A673 (cell line): ENCODE measurements at regions not wholly inside any gene's neighbourhood (a gene's known extent, or its start where the extent isn't known, plus 50 kb on each side); places are given as distances from the start of the nearest gene placed in this dataset.

Source experiments
- BruUV-seq: library from RNA; stranded (reverse); fragments of 400-500 nt; replicated peaks from 2 replicates; lab custom pipeline; 2021; lab: Mats Ljungman, UMichigan
- CTCF ChIA-PET: fragments of 300-600 bp; sonication (Branson Sonifier 250); formaldehyde crosslinking; loops from one replicate; lab custom pipeline; 2022; ENCODE audit warnings: antibody characterized with exemption; lab: Charles Lee
- POLR2A ChIA-PET: fragments of 300-600 bp; sonication (Branson Sonifier 250); formaldehyde crosslinking; loops from one replicate; lab custom pipeline; 2022; ENCODE audit warnings: antibody characterized with exemption; ENCODE audit not compliant: low non-redundant PET; lab: Charles Lee
- DNase-seq: peaks from one replicate; pipeline ENCODE4 v3.0.0-alpha.2; 2015; ENCODE audit warnings: low spot score
- H3K27ac ChIP-seq: fragments of 200-600 bp; sonication (generic); 2 replicates; pipeline ENCODE4 v1.5.1; 2016; ENCODE audit warnings: mixed run types, low read depth, mild to moderate bottlenecking, mixed read lengths, antibody characterized with exemption, low read length; ENCODE audit not compliant: poor library complexity, severe bottlenecking
- H3K27me3 ChIP-seq: fragments of 200-600 bp; sonication (generic); replicated peaks from 2 replicates; pipeline ENCODE4 v1.6.1; 2017; ENCODE audit warnings: mixed run types, low read depth, mild to moderate bottlenecking, mixed read lengths, antibody characterized with exemption, low read length; ENCODE audit not compliant: insufficient read depth, poor library complexity
- H3K36me3 ChIP-seq: fragments of 200-600 bp; sonication (generic); 2 replicates; pipeline ENCODE4 v1.6.1; 2016; ENCODE audit warnings: mixed run types, mild to moderate bottlenecking, mixed read lengths, antibody characterized with exemption, low read length; ENCODE audit not compliant: insufficient read depth, poor library complexity, severe bottlenecking
- H3K4me1 ChIP-seq: fragments of 200-600 bp; sonication (generic); 2 replicates; pipeline ENCODE4 v1.6.1; 2017; ENCODE audit warnings: mixed run types, mild to moderate bottlenecking, mixed read lengths, antibody characterized with exemption, low read length; ENCODE audit not compliant: insufficient read depth, poor library complexity, severe bottlenecking
- H3K4me3 ChIP-seq: fragments of 200-600 bp; sonication (generic); 2 replicates; pipeline ENCODE4 v1.5.1; 2016; ENCODE audit warnings: low read depth, mixed run types, mild to moderate bottlenecking, mixed read lengths, low read length; ENCODE audit not compliant: poor library complexity, severe bottlenecking
- H3K9me3 ChIP-seq: fragments of 200-600 bp; sonication (generic); 2 replicates; pipeline ENCODE4 v1.6.1; 2016; ENCODE audit warnings: mixed run types, low read depth, mild to moderate bottlenecking, mixed read lengths, antibody characterized with exemption, low read length; ENCODE audit not compliant: poor library complexity, severe bottlenecking
- CTCF ChIP-seq: fragments of 300-800, 200-600 bp; sonication (generic); conservative IDR thresholded peaks from 2 replicates; pipeline ENCODE4 v1.5.1; 2017; ENCODE audit warnings: low read depth, mild to moderate bottlenecking, antibody characterized with exemption, low read length, moderate library complexity, mixed read lengths
- EZH2 ChIP-seq: fragments of 200-600 bp; sonication (generic); IDR thresholded peaks from 2 replicates; pipeline ENCODE4 v1.6.1; 2017; ENCODE audit warnings: borderline replicate concordance, low read depth, mild to moderate bottlenecking, mixed read lengths, antibody characterized with exemption, low read length; ENCODE audit not compliant: poor library complexity, severe bottlenecking
- intact Hi-C: fragments of 100-400 bp; cut with micrococcal nuclease; formaldehyde crosslinking; loops from one replicate; pipeline ENCODE4 v1.10.0; 2022; ENCODE audit not compliant: unreplicated experiment

DNA sequence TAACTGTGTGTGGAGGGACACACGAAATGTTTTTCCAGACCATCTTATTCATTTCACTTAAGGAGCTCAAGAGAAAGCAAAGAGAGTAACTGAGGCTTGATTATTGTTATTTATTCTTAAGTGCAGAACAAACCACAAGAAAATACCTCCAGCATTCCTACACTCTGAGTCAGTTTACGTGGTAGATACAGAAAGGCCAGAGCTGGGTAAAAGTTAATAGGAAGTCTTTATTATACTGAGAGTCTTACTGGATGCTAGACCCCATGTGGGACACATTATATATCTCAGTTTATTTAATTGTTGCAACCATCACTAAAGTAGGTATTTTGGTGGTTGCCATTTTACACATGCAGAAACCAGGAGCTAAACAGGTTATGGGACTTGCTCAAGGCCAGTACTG, 261.4 kb upstream of the POU2AF2 start:
- ChIA-PET POLR2A (no interaction called here), CTCF (no interaction called here)
- Histone ChIP-seq H3K36me3 (no peaks in the 10 kb centered on the region), H3K27me3 (no peaks in the 10 kb centered on the region), H3K4me1 (no peaks in the 10 kb centered on the region), H3K27ac (no peak overlapping the region), H3K4me3 (no peak overlapping the region), H3K9me3 (peaks cover 2% of the 10 kb centered on the region)
- no peak for DNase-seq
- BruUV-seq: no TSS peak
- TF ChIP-seq CTCF (no peak), EZH2 (no peak)
- intact Hi-C loops: no loop called here

DNA sequence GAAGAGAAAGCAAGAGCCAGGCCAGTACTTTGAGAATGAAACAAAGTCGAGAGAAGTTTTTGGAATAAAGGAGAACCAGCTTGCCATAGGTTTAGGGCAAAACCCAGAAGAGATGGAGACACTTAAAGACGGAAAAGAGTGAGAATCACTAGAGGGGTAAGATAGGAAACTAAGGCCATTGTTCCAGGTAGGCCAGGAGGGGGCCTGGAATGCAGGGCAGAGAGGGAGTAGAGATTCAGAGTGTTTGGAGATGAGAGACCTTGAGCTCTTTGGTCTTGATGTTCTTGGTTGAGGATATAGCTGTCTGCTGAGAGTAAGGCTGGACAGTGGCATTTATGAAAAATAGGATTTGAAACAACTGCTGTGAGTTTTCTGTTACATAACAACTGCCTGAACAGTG, 263.3 kb upstream of the POU2AF2 start:
- Histone ChIP-seq H3K27me3 (no peaks in the 10 kb centered on the region), H3K4me3 (no peak overlapping the region), H3K36me3 (no peaks in the 10 kb centered on the region), H3K9me3 (peaks cover 11% of the 10 kb centered on the region), H3K27ac (no peak overlapping the region), H3K4me1 (no peaks in the 10 kb centered on the region)
- no peak for DNase-seq
- intact Hi-C loops: no loop called here
- ChIA-PET POLR2A (no interaction called here), CTCF (no interaction called here)
- BruUV-seq: no TSS peak
- TF ChIP-seq CTCF (no peak), EZH2 (no peak)

DNA sequence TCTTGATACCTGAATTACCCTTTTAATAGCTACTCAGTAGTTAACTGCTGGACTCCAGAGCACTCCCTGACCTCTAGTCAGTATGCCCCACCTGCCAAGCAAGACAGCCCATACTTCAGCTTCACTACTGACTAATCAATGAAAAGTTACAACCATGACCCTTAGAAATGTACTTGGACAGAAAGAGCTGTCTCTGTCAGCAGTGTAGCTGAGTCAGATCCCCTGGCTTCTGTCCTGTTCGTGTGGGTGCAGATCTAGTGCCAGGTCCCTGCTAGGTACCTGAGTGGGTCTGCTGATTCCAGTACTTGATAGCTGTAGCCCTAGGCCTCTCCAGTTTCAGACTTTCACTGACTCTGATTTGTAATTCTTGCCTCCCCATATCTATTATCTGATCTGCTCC, 265.8 kb upstream of the POU2AF2 start:
- no TSS peak for BruUV-seq
- H3K4me3 ChIP-seq: no peak overlapping the region
- H3K27ac ChIP-seq: no peak overlapping the region
- H3K36me3 ChIP-seq: no peaks in the 10 kb centered on the region
- TF ChIP-seq CTCF: no peak
- no peak for TF ChIP-seq EZH2
- no peak for DNase-seq
- peaks cover 11% of the 10 kb centered on the region for H3K9me3 ChIP-seq
- H3K27me3 ChIP-seq: no peaks in the 10 kb centered on the region
- intact Hi-C loops: loop anchor here (5.0 kb wide), 1 partner anchor 267 kb away; the partner anchor contains the start of gene ARHGAP20
- peaks cover 10% of the 10 kb centered on the region for H3K4me1 ChIP-seq
- CTCF ChIA-PET: no interaction called here
- POLR2A ChIA-PET: no interaction called here
